Smooth muscle cell (in vitro differentiated cells): ENCODE measurements at regions not wholly inside any gene's neighbourhood (a gene's known extent, or its start where the extent isn't known, plus 50 kb on each side); places are given as distances from the start of the nearest gene placed in this dataset.
A peak's percentile ranks its signal among the peaks of the same experiment; 100 is the strongest.

Source experiments
- DNase-seq: peaks from one replicate; lab custom pipeline; 2025; ENCODE audit not compliant: unreplicated experiment; lab: John Stamatoyannopoulos, UW
- H2AFZ ChIP-seq: fragments of 200-600 bp; sonication (generic); 2 replicates; pipeline ENCODE4 v1.6.0; 2016; ENCODE audit warnings: antibody characterized with exemption, low read depth, mild to moderate bottlenecking
- H3F3A ChIP-seq: fragments of 200-600 bp; sonication (generic); 2 replicates; pipeline ENCODE4 v1.6.0; 2017; ENCODE audit warnings: antibody characterized with exemption, low read depth
- H3K27ac ChIP-seq: fragments of 200-600 bp; sonication (generic); 2 replicates; pipeline ENCODE4 v1.5.1; 2016; ENCODE audit warnings: low read depth, mild to moderate bottlenecking
- H3K27me3 ChIP-seq: fragments of 200-600 bp; sonication (generic); 2 replicates; pipeline ENCODE4 v1.6.1; 2016; ENCODE audit warnings: low read depth, mild to moderate bottlenecking
- H3K36me3 ChIP-seq: fragments of 200-600 bp; sonication (generic); 2 replicates; pipeline ENCODE4 v1.5.1; 2016; ENCODE audit warnings: low read depth
- H3K4me1 ChIP-seq: fragments of 200-600 bp; sonication (generic); 2 replicates; pipeline ENCODE4 v1.5.1; 2016; ENCODE audit warnings: low read depth
- H3K4me2 ChIP-seq: fragments of 200-600 bp; sonication (generic); 2 replicates; pipeline ENCODE4 v1.6.0; 2016; ENCODE audit warnings: mild to moderate bottlenecking
- H3K4me3 ChIP-seq: fragments of 200-600 bp; sonication (generic); 2 replicates; pipeline ENCODE4 v1.5.1; 2016; ENCODE audit warnings: mild to moderate bottlenecking
- H3K79me2 ChIP-seq: fragments of 200-600 bp; sonication (generic); 2 replicates; pipeline ENCODE4 v1.6.0; 2016; ENCODE audit warnings: low read depth, mild to moderate bottlenecking
- H3K9ac ChIP-seq: fragments of 200-600 bp; sonication (generic); 2 replicates; pipeline ENCODE4 v1.6.0; 2016; ENCODE audit warnings: low read depth
- H3K9me3 ChIP-seq: fragments of 200-600 bp; sonication (generic); replicated peaks from 2 replicates; pipeline ENCODE4 v1.5.1; 2016; ENCODE audit warnings: low read depth
- H4K20me1 ChIP-seq: fragments of 200-600 bp; sonication (generic); 2 replicates; pipeline ENCODE4 v1.6.0; 2016; ENCODE audit warnings: low read depth
- WGBS: methylation state at CpG from one replicate; pipeline ENCODE4 v1.1.7; 2016; ENCODE audit warnings: low lambda C conversion rate; 5-methylcytosine and 5-hydroxymethylcytosine counted together
- TF ChIP-seq, protein P1 (sequence below): fragments of 200-600 bp; sonication (generic); IDR thresholded peaks from 2 replicates; pipeline ENCODE4 v1.5.1; 2017; ENCODE audit warnings: borderline replicate concordance, mild to moderate bottlenecking, antibody characterized with exemption; ENCODE audit not compliant: insufficient read depth, poor library complexity, severe bottlenecking

- Histone ChIP-seq H3K4me2 (no peak overlapping the region), H3K9me3 (no peaks in the 10 kb centered on the region), H3F3A (no peaks in the 10 kb centered on the region), H2AFZ (no peak overlapping the region), H3K27me3 (no peaks in the 10 kb centered on the region), H3K79me2 (no peaks in the 10 kb centered on the region), H3K4me3 (no peak overlapping the region), H3K36me3 (no peaks in the 10 kb centered on the region), H3K27ac (no peak overlapping the region), H3K4me1 (no peaks in the 10 kb centered on the region), H3K9ac (no peak overlapping the region), H4K20me1 (no peaks in the 10 kb centered on the region)
- DNase-seq: no peak
- TF ChIP-seq, protein P1, sequence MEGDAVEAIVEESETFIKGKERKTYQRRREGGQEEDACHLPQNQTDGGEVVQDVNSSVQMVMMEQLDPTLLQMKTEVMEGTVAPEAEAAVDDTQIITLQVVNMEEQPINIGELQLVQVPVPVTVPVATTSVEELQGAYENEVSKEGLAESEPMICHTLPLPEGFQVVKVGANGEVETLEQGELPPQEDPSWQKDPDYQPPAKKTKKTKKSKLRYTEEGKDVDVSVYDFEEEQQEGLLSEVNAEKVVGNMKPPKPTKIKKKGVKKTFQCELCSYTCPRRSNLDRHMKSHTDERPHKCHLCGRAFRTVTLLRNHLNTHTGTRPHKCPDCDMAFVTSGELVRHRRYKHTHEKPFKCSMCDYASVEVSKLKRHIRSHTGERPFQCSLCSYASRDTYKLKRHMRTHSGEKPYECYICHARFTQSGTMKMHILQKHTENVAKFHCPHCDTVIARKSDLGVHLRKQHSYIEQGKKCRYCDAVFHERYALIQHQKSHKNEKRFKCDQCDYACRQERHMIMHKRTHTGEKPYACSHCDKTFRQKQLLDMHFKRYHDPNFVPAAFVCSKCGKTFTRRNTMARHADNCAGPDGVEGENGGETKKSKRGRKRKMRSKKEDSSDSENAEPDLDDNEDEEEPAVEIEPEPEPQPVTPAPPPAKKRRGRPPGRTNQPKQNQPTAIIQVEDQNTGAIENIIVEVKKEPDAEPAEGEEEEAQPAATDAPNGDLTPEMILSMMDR: no peak
- 61% methylated on average over 1 of the region's 1 CpG for WGBS
Measured at GRCh38 chr18:64539847-64540246, 391.0 kb upstream of the LINC00305 start.

DNA sequence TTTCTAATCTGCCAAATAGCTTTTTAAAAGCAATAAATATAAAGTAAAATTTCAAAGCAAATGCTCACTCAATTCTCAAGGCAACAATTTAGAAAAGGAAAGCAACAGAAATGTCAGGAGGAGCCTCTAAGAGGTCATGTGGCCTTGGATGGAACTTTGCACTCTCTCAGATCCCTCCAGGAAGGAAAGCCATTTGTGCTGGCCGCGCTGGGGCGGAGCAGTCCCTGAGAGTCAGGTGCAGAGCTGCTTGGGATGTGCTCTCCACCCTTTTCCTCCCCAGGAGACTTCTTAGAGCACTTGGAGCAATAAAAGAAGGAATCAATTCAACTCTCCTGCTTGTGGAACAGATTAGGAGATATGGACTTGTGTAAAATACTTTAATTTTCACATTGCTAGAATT is 379.8 kb upstream of the LINC00305 start:
- Histone ChIP-seq H3K4me1 (no peaks in the 10 kb centered on the region), H3F3A (no peaks in the 10 kb centered on the region), H2AFZ (no peak overlapping the region), H3K9me3 (no peaks in the 10 kb centered on the region), H3K4me2 (no peak overlapping the region), H3K36me3 (no peaks in the 10 kb centered on the region), H3K27me3 (no peaks in the 10 kb centered on the region), H4K20me1 (no peaks in the 10 kb centered on the region), H3K79me2 (no peaks in the 10 kb centered on the region), H3K9ac (no peak overlapping the region), H3K4me3 (no peak overlapping the region), H3K27ac (no peak overlapping the region)
- no peak for DNase-seq
- 95% methylated on average over 3 of the region's 3 CpGs for WGBS
- TF ChIP-seq, protein P1: no peak

DNA sequence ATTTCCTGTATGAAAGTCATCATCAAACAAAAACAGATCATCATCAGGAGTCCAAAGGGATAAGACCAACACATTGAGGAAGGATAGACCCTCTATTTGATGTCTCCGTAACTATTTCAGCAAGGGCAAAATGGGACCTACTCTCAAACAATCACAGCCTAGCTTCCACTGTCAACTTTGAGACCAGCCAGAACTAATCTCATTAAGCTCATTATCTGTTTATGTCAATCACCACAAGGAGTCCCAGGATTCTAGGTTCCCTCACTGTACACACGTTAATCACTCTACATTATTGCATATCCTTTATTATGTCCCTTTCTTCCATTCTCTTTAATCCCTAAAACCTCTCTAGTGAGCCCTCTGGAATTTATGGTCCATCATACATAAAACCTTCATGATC is 370.3 kb upstream of the LINC00305 start:
- no peak for DNase-seq
- no peaks in the 10 kb centered on the region for H3F3A ChIP-seq
- H3K79me2 ChIP-seq: no peaks in the 10 kb centered on the region
- no peaks in the 10 kb centered on the region for H4K20me1 ChIP-seq
- H3K27ac ChIP-seq: no peak overlapping the region
- no peak overlapping the region for H3K4me2 ChIP-seq
- WGBS: 82% methylated on average over 2 of the region's 2 CpGs
- H3K9ac ChIP-seq: no peak overlapping the region
- H2AFZ ChIP-seq: no peak overlapping the region
- no peaks in the 10 kb centered on the region for H3K9me3 ChIP-seq
- H3K4me3 ChIP-seq: no peak overlapping the region
- H3K4me1 ChIP-seq: peaks cover 3% of the 10 kb centered on the region
- TF ChIP-seq, protein P1: no peak
- H3K27me3 ChIP-seq: no peaks in the 10 kb centered on the region
- H3K36me3 ChIP-seq: no peaks in the 10 kb centered on the region

GRCh38 chr18:64518191-64518590 is 369.3 kb upstream of the LINC00305 start:
- TF ChIP-seq, protein P1: no peak
- no peak overlapping the region for H3K4me2 ChIP-seq
- H4K20me1 ChIP-seq: no peaks in the 10 kb centered on the region
- no peak overlapping the region for H3K27ac ChIP-seq
- H3K27me3 ChIP-seq: no peaks in the 10 kb centered on the region
- no peaks in the 10 kb centered on the region for H3K36me3 ChIP-seq
- H3K4me1 ChIP-seq: peaks cover 3% of the 10 kb centered on the region
- no peak overlapping the region for H3K9ac ChIP-seq
- no peaks in the 10 kb centered on the region for H3K9me3 ChIP-seq
- H2AFZ ChIP-seq: peak overlapping the region; percentile 26
- no peak overlapping the region for H3K4me3 ChIP-seq
- no peak for DNase-seq
- 47% methylated on average over 2 of the region's 2 CpGs for WGBS
- no peaks in the 10 kb centered on the region for H3K79me2 ChIP-seq
- H3F3A ChIP-seq: no peaks in the 10 kb centered on the region
